NT2/D1 (cell line): ENCODE measurements at regions not wholly inside any gene's neighbourhood (a gene's known extent, or its start where the extent isn't known, plus 50 kb on each side); places are given as distances from the start of the nearest gene placed in this dataset.

Experiments
- YY1 ChIP-seq: IDR thresholded peaks from 2 replicates; pipeline ENCODE4 v1.6.1; 2011; ENCODE audit not compliant: insufficient read length, insufficient read depth
- ZNF274 ChIP-seq: IDR thresholded peaks from 2 replicates; pipeline ENCODE4 v1.6.1; 2011; ENCODE audit warnings: mild to moderate bottlenecking, low read depth, low read length

GRCh38 chr5:107274571-107274970 lies 396.2 kb downstream of the EFNA5 start:
- TF ChIP-seq YY1 (no peak), ZNF274 (no peak)
